HCT116 (cell line): ENCODE measurements at regions not wholly inside any gene's neighbourhood (a gene's known extent, or its start where the extent isn't known, plus 50 kb on each side); places are given as distances from the start of the nearest gene placed in this dataset.

Experiments used
- ATAC-seq: fragments of 200-7000 bp; cut with Tn5 transposase; 2 replicates; pipeline ENCODE4 v1.9.1; 2020; ENCODE audit warnings: mild to moderate bottlenecking, moderate library complexity
- BruUV-seq: library from RNA; stranded (reverse); fragments of 400-500 nt; replicated peaks from 2 replicates; lab custom pipeline; 2021; lab: Mats Ljungman, UMichigan
- CTCF ChIA-PET: fragments of 300-600 bp; sonication (Branson Sonifier 250); formaldehyde crosslinking; loops from one replicate; lab custom pipeline; 2021; ENCODE audit warnings: antibody characterized with exemption; lab: Charles Lee
- POLR2A ChIA-PET: fragments of 300-600, 350-600 bp; sonication (Branson Sonifier 250); formaldehyde crosslinking; loops from one replicate; lab custom pipeline; 2021; ENCODE audit warnings: antibody characterized with exemption; lab: Charles Lee
- RAD21 ChIA-PET, 2 experiments: fragments of 300-600 bp; sonication (Branson Sonifier 250); formaldehyde crosslinking; loops; one replicate each; lab custom pipeline; 2023; ENCODE audit warnings: low total read pairs in 2 of 2; ENCODE audit not compliant: uncharacterized antibody in 2 of 2, unreplicated experiment in 2 of 2, low non-redundant PET in 1 of 2; lab: Charles Lee
- DNase-seq: peaks from one replicate; pipeline ENCODE4 v3.0.0-alpha.2; 2010; ENCODE audit warnings: low read depth, low spot score
- H2AFZ ChIP-seq: fragments of 200-600 bp; shearing (Covaris generic), sonication (generic); 2 replicates; pipeline ENCODE4 v1.6.1; 2017; ENCODE audit warnings: low read depth, mixed run types, mixed read lengths, antibody characterized with exemption, low read length; ENCODE audit not compliant: poor library complexity, severe bottlenecking
- H3K27ac ChIP-seq: 2 replicates; pipeline ENCODE4 v1.5.1; 2012; ENCODE audit warnings: low read depth, low read length
- H3K27me3 ChIP-seq: fragments of 200-600 bp; sonication (generic); 2 replicates; pipeline ENCODE4 v1.6.1; 2016; ENCODE audit warnings: mixed run types, low read length, mixed read lengths; ENCODE audit not compliant: insufficient read depth
- H3K36me3 ChIP-seq, 2 experiments: fragments of 200-500 bp in 1 of 2; fragments of 200-600 bp in 1 of 2; sonication (Bioruptor generic) in 1 of 2; sonication (generic) in 1 of 2; 2 replicates each; pipeline versions ENCODE4 v1.5.1 to v1.6.1; 2014 to 2016; ENCODE audit warnings: low read length in 2 of 2, inconsistent platforms in 1 of 2, mixed read lengths in 1 of 2, mixed run types in 1 of 2; ENCODE audit not compliant: insufficient read depth in 2 of 2, control insufficient read depth in 1 of 2
- H3K4me1 ChIP-seq, 2 experiments: fragments of 200-600 bp in 1 of 2; sonication (generic) in 1 of 2; 2 replicates each; pipeline versions ENCODE4 v1.5.1 to v1.6.1; 2012 to 2017; ENCODE audit warnings: low read length in 2 of 2, inconsistent platforms in 1 of 2, mild to moderate bottlenecking in 1 of 2, mixed read lengths in 1 of 2, mixed run types in 1 of 2, moderate library complexity in 1 of 2; ENCODE audit not compliant: insufficient read depth in 2 of 2, control insufficient read depth in 1 of 2
- H3K4me2 ChIP-seq: fragments of 200-600 bp; sonication (generic); 2 replicates; pipeline ENCODE4 v1.6.1; 2017; ENCODE audit warnings: mixed run types, low read length, mixed read lengths
- H3K4me3 ChIP-seq, 2 experiments: fragments of 200-600 bp in 1 of 2; sonication (generic) in 1 of 2; replicated peaks in 1 of 2; 2 replicates each; pipeline ENCODE4 v1.5.1; 2011 to 2016; ENCODE audit warnings: low read length in 2 of 2, control low read depth in 1 of 2, low read depth in 1 of 2, mild to moderate bottlenecking in 1 of 2, mixed read lengths in 1 of 2, mixed run types in 1 of 2
- H3K79me2 ChIP-seq: fragments of 200-600 bp; sonication (generic); 2 replicates; pipeline ENCODE4 v1.6.1; 2017; ENCODE audit warnings: mild to moderate bottlenecking, mixed run types, low read length, moderate library complexity, mixed read lengths; ENCODE audit not compliant: insufficient read depth
- H3K9ac ChIP-seq: fragments of 200-600 bp; sonication (generic); 2 replicates; pipeline ENCODE4 v1.6.1; 2016; ENCODE audit warnings: low read length, mixed read lengths
- H3K9me2 ChIP-seq: fragments of 200-600 bp; sonication (generic), shearing (Covaris generic); 2 replicates; pipeline ENCODE4 v1.6.1; 2017; ENCODE audit warnings: mixed run types, mild to moderate bottlenecking, moderate library complexity; ENCODE audit not compliant: insufficient read depth
- H3K9me3 ChIP-seq, 2 experiments: fragments of 200-500 bp in 1 of 2; fragments of 200-600 bp in 1 of 2; sonication (Bioruptor generic) in 1 of 2; sonication (generic) in 1 of 2; 2 replicates each; pipeline ENCODE4 v1.6.1; 2014 to 2017; ENCODE audit warnings: low read length in 2 of 2, mixed read lengths in 2 of 2, inconsistent platforms in 1 of 2, low read depth in 1 of 2, mild to moderate bottlenecking in 1 of 2, mixed run types in 1 of 2, moderate library complexity in 1 of 2; ENCODE audit not compliant: control insufficient read depth in 1 of 2, insufficient read depth in 1 of 2
- H4K20me1 ChIP-seq: fragments of 200-600 bp; sonication (generic), shearing (Covaris generic); 2 replicates; pipeline ENCODE4 v1.6.1; 2017; ENCODE audit warnings: mixed run types, mild to moderate bottlenecking, moderate library complexity; ENCODE audit not compliant: insufficient read depth
- CBX3 ChIP-seq: IDR thresholded peaks from 2 replicates; pipeline ENCODE4 v1.6.1; 2012; ENCODE audit warnings: low read depth
- EGR1 ChIP-seq: IDR thresholded peaks from 2 replicates; pipeline ENCODE4 v1.6.1; 2012; ENCODE audit warnings: low read depth
- EZH2phosphoT487 ChIP-seq: fragments of 200-600 bp; IDR thresholded peaks from 2 replicates; pipeline ENCODE4 v1.6.1; 2018; ENCODE audit warnings: antibody characterized with exemption, borderline replicate concordance
- JUND ChIP-seq: IDR thresholded peaks from 2 replicates; pipeline ENCODE4 v1.6.1; 2012
- MAX ChIP-seq: IDR thresholded peaks from 2 replicates; pipeline ENCODE4 v1.6.1; 2012
- POLR2A ChIP-seq: IDR thresholded peaks from 2 replicates; pipeline ENCODE4 v1.7.0; 2011; ENCODE audit warnings: borderline replicate concordance; ENCODE audit not compliant: insufficient read depth, insufficient read length; ENCODE audit errors: extremely low read depth
- POLR2AphosphoS5 ChIP-seq: IDR thresholded peaks from 2 replicates; pipeline ENCODE4 v1.6.1; 2011; ENCODE audit warnings: mild to moderate bottlenecking, low read depth, low read length, moderate library complexity
- RAD21 ChIP-seq: IDR thresholded peaks from 2 replicates; pipeline ENCODE4 v1.6.1; 2012; ENCODE audit warnings: low read depth, mild to moderate bottlenecking
- TCF7L2 ChIP-seq: IDR thresholded peaks from 2 replicates; pipeline ENCODE4 v1.7.0; 2011; ENCODE audit warnings: borderline replicate concordance, inconsistent platforms; ENCODE audit not compliant: insufficient read depth, insufficient read length; ENCODE audit errors: extremely low read depth
- ZFX ChIP-seq: fragments of 450-650 bp; IDR thresholded peaks from 2 replicates; pipeline ENCODE4 v1.6.1; 2017
- ZNF274 ChIP-seq: fragments of 200-500 bp; sonication (Bioruptor generic); IDR thresholded peaks from 2 replicates; pipeline ENCODE4 v1.6.1; 2014; ENCODE audit warnings: mild to moderate bottlenecking, low read depth, low read length, inconsistent platforms
- intact Hi-C: fragments of 100-400 bp; cut with micrococcal nuclease; formaldehyde crosslinking; loops from 2 replicates; pipeline ENCODE4 v1.10.0; 2022
- TF ChIP-seq, protein P1 (sequence below): IDR thresholded peaks from 2 replicates; pipeline ENCODE4 v1.6.1; 2012
- TF ChIP-seq, protein P2 (sequence below): IDR thresholded peaks from 2 replicates; pipeline ENCODE4 v1.6.1; 2012; ENCODE audit warnings: low read depth

GRCh38 chr10:3702056-3702546, 82.9 kb downstream of the KLF6 start:
- no peak overlapping the region for H3K4me2 ChIP-seq
- no peaks in the 10 kb centered on the region for H3K36me3 ChIP-seq
- H3K9me3 ChIP-seq: no peaks in the 10 kb centered on the region
- H3K79me2 ChIP-seq: no peaks in the 10 kb centered on the region
- no TSS peak for BruUV-seq
- TF ChIP-seq POLR2A: no peak
- no peak for TF ChIP-seq POLR2AphosphoS5
- TF ChIP-seq RAD21: no peak
- no peak for TF ChIP-seq EZH2phosphoT487
- no peak for TF ChIP-seq MAX
- TF ChIP-seq, protein P1, sequence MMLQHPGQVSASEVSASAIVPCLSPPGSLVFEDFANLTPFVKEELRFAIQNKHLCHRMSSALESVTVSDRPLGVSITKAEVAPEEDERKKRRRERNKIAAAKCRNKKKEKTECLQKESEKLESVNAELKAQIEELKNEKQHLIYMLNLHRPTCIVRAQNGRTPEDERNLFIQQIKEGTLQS: no peak
- no peak for TF ChIP-seq ZNF274
- TF ChIP-seq ZFX: no peak
- TF ChIP-seq JUND: no peak
- TF ChIP-seq TCF7L2: no peak
- no peak for TF ChIP-seq EGR1
- no peak for TF ChIP-seq CBX3
- TF ChIP-seq, protein P2, sequence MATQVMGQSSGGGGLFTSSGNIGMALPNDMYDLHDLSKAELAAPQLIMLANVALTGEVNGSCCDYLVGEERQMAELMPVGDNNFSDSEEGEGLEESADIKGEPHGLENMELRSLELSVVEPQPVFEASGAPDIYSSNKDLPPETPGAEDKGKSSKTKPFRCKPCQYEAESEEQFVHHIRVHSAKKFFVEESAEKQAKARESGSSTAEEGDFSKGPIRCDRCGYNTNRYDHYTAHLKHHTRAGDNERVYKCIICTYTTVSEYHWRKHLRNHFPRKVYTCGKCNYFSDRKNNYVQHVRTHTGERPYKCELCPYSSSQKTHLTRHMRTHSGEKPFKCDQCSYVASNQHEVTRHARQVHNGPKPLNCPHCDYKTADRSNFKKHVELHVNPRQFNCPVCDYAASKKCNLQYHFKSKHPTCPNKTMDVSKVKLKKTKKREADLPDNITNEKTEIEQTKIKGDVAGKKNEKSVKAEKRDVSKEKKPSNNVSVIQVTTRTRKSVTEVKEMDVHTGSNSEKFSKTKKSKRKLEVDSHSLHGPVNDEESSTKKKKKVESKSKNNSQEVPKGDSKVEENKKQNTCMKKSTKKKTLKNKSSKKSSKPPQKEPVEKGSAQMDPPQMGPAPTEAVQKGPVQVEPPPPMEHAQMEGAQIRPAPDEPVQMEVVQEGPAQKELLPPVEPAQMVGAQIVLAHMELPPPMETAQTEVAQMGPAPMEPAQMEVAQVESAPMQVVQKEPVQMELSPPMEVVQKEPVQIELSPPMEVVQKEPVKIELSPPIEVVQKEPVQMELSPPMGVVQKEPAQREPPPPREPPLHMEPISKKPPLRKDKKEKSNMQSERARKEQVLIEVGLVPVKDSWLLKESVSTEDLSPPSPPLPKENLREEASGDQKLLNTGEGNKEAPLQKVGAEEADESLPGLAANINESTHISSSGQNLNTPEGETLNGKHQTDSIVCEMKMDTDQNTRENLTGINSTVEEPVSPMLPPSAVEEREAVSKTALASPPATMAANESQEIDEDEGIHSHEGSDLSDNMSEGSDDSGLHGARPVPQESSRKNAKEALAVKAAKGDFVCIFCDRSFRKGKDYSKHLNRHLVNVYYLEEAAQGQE: no peak
- H3K4me3 ChIP-seq: no peak overlapping the region
- no peaks in the 10 kb centered on the region for H3K9me2 ChIP-seq
- H3K9ac ChIP-seq: no peak overlapping the region
- POLR2A ChIA-PET: no interaction called here
- CTCF ChIA-PET: no interaction called here
- no peak for ATAC-seq
- H4K20me1 ChIP-seq: no peaks in the 10 kb centered on the region
- H3K27ac ChIP-seq: no peak overlapping the region
- intact Hi-C loops: no loop called here
- H3K27me3 ChIP-seq: no peaks in the 10 kb centered on the region
- DNase-seq: no peak
- no peak overlapping the region for H2AFZ ChIP-seq
- H3K4me1 ChIP-seq: no peaks in the 10 kb centered on the region
- RAD21 ChIA-PET: no interaction called here
